Left lung (tissue), 4 donors: ENCODE measurements at regions not wholly inside any gene's neighbourhood (a gene's known extent, or its start where the extent isn't known, plus 50 kb on each side); places are given as distances from the start of the nearest gene placed in this dataset.

Source experiments
- ATAC-seq: fragments of 200-7000 bp; cut with Tn5 transposase; one replicate; pipeline ENCODE4 v1.9.1; 2020; ENCODE audit warnings: moderate library complexity
- DNase-seq, 4 donors: peaks; one replicate each; pipeline ENCODE4 v3.0.0-alpha.2; 2013 to 2020
- H3K27ac ChIP-seq, 2 donors: fragments of 200-600 bp; sonication (generic) in 1 of 2; one replicate each; pipeline versions ENCODE4 v1.5.0 to v1.8.0; 2020 to 2021
- H3K27me3 ChIP-seq, 2 donors: fragments of 200-600 bp; sonication (generic) in 1 of 2; one replicate each; pipeline versions ENCODE4 v1.5.0 to v1.8.0; 2020 to 2021
- H3K36me3 ChIP-seq, 2 donors: fragments of 200-600 bp; sonication (generic) in 1 of 2; one replicate each; pipeline versions ENCODE4 v1.5.0 to v1.8.0; 2020 to 2021
- H3K4me1 ChIP-seq, 2 donors: fragments of 200-600 bp; one replicate each; pipeline ENCODE4 v1.8.0; 2021
- H3K4me3 ChIP-seq, 2 donors: fragments of 200-600 bp; sonication (generic) in 1 of 2; one replicate each; pipeline versions ENCODE4 v1.5.0 to v1.8.0; 2020 to 2021; ENCODE audit warnings: mild to moderate bottlenecking in 1 of 2
- H3K9me3 ChIP-seq, 2 donors: fragments of 200-600 bp; sonication (generic) in 1 of 2; one replicate each; pipeline versions ENCODE4 v1.5.0 to v1.8.0; 2020 to 2021
- intact Hi-C, 2 donors: fragments of 100-400 bp; cut with DNase I; formaldehyde crosslinking; loops; one replicate each; pipeline versions ENCODE4 v1.11.2 to v1.14.2; 2022
- TF ChIP-seq, protein P1 (sequence below), 2 donors: fragments of 200-600 bp; sonication (generic) in 1 of 2; IDR thresholded peaks; one replicate each; pipeline versions ENCODE4 v1.5.0 to v1.8.0; 2021; ENCODE audit warnings: antibody characterized with exemption in 2 of 2
- donor health status: DM: no; HTN: yes; CAD: no.
- donor health status: DM: no; HTN: no; CAD: no.

- H3K27ac ChIP-seq, result no peak overlapping the region
- peaks cover 0 to 26% of the 10 kb centered on the region in 2 donors for H3K9me3 ChIP-seq
- no peaks in the 10 kb centered on the region for H3K36me3 ChIP-seq
- intact Hi-C loops, result no loop called here
- TF ChIP-seq, protein P1, sequence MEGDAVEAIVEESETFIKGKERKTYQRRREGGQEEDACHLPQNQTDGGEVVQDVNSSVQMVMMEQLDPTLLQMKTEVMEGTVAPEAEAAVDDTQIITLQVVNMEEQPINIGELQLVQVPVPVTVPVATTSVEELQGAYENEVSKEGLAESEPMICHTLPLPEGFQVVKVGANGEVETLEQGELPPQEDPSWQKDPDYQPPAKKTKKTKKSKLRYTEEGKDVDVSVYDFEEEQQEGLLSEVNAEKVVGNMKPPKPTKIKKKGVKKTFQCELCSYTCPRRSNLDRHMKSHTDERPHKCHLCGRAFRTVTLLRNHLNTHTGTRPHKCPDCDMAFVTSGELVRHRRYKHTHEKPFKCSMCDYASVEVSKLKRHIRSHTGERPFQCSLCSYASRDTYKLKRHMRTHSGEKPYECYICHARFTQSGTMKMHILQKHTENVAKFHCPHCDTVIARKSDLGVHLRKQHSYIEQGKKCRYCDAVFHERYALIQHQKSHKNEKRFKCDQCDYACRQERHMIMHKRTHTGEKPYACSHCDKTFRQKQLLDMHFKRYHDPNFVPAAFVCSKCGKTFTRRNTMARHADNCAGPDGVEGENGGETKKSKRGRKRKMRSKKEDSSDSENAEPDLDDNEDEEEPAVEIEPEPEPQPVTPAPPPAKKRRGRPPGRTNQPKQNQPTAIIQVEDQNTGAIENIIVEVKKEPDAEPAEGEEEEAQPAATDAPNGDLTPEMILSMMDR (IDR thresholded peaks at IDR 0.05), result no peak
- no peak overlapping the region for H3K4me3 ChIP-seq
- H3K27me3 ChIP-seq, result no peaks in the 10 kb centered on the region
- DNase-seq (no peak), ATAC-seq (no peak)
- no peaks in the 10 kb centered on the region for H3K4me1 ChIP-seq
Observed at GRCh38 chr2:196500686-196501431, 138.7 kb upstream of the CCDC150 start.

DNA sequence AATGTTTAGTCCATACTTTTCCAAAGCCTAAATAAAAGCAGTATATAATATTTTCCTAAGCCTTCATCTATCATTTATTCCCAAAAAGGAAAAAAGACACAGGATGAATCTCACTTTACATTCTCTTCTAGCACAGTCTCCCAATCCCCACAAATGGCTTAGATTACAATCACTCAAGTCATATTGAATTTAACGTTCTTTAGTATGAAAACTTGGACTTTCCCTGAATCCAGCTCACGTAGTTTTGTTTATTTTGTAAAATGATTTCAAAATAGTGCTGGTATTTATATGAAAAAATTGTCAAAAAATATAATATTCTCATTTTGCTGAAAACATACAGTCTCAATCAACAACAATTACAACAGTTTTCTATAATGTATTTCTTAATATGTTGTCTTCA is 137.7 kb upstream of the CCDC150 start:
- no peaks in the 10 kb centered on the region for H3K27me3 ChIP-seq
- no peak overlapping the region for H3K4me3 ChIP-seq
- no peak for DNase-seq
- intact Hi-C loops, result no loop called here
- peaks cover 0 to 26% of the 10 kb centered on the region in 2 donors for H3K9me3 ChIP-seq
- TF ChIP-seq, protein P1 (IDR thresholded peaks at IDR 0.05), result no peak
- no peak overlapping the region for H3K27ac ChIP-seq
- no peak for ATAC-seq
- H3K4me1 ChIP-seq, result no peaks in the 10 kb centered on the region
- H3K36me3 ChIP-seq, result no peaks in the 10 kb centered on the region

- DNase-seq, result no peak
- no peaks in the 10 kb centered on the region for H3K36me3 ChIP-seq
- peaks cover 0 to 24% of the 10 kb centered on the region in 2 donors for H3K9me3 ChIP-seq
- TF ChIP-seq, protein P1 (IDR thresholded peaks at IDR 0.05), result no peak
- H3K27me3 ChIP-seq, result no peaks in the 10 kb centered on the region
- intact Hi-C loops, result no loop called here
- no peak overlapping the region for H3K4me3 ChIP-seq
- H3K27ac ChIP-seq, result no peak overlapping the region
- H3K4me1 ChIP-seq, result no peaks in the 10 kb centered on the region
- ATAC-seq, result no peak
Observed at GRCh38 chr2:196502386-196502785, 137.1 kb upstream of the CCDC150 start.

GRCh38 chr2:196503398-196503797 is 136.1 kb upstream of the CCDC150 start:
- Histone ChIP-seq H3K9me3 (peaks cover 0 to 18% of the 10 kb centered on the region in 2 donors), H3K36me3 (no peaks in the 10 kb centered on the region), H3K27ac (no peak overlapping the region), H3K4me3 (no peak overlapping the region), H3K4me1 (no peaks in the 10 kb centered on the region), H3K27me3 (no peaks in the 10 kb centered on the region)
- intact Hi-C loops, result no loop called here
- ATAC-seq (no peak), DNase-seq (no peak)
- TF ChIP-seq, protein P1 (IDR thresholded peaks at IDR 0.05), result no peak

- Histone ChIP-seq H3K4me1 (no peaks in the 10 kb centered on the region), H3K4me3 (no peak overlapping the region), H3K27ac (no peak overlapping the region), H3K27me3 (no peaks in the 10 kb centered on the region), H3K36me3 (no peaks in the 10 kb centered on the region), H3K9me3 (peaks cover 0 to 4% of the 10 kb centered on the region in 2 donors)
- no peak for DNase-seq
- no peak for ATAC-seq
- intact Hi-C loops, result no loop called here
- TF ChIP-seq, protein P1 (IDR thresholded peaks at IDR 0.05), result no peak
Observed at GRCh38 chr2:196504788-196505187, 134.7 kb upstream of the CCDC150 start.
